ENCODE measurements at regions not wholly inside any gene's neighbourhood (a gene's known extent, or its start where the extent isn't known, plus 50 kb on each side); places are given as distances from the start of the nearest gene placed in this dataset.

DNA sequence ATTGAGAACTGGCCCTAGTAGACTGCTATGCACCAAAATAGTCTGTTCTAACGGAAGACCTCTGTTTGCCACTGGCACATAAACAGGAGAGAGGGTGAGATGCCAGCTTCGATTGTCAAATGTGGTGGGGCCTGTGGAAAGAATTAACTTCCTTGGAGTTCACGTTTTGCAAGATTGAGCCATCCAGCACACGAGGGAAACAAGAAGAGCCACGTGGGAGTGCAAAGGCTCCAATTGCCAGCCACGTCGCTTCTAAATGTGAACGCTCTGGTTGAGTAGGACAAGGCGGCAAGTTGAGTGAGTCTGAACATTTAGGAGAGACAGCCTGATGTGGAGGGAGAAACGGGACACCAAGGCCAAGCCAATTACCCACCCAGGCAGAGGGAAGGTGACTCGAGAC, 409.1 kb downstream of the FGF9 start (continued):
- TF ChIP-seq, protein P1, sequence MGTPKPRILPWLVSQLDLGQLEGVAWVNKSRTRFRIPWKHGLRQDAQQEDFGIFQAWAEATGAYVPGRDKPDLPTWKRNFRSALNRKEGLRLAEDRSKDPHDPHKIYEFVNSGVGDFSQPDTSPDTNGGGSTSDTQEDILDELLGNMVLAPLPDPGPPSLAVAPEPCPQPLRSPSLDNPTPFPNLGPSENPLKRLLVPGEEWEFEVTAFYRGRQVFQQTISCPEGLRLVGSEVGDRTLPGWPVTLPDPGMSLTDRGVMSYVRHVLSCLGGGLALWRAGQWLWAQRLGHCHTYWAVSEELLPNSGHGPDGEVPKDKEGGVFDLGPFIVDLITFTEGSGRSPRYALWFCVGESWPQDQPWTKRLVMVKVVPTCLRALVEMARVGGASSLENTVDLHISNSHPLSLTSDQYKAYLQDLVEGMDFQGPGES (IDR thresholded peaks at IDR 0.05; ENCODE audit: low read depth, low read length), result no peak
- no peak for TF ChIP-seq ZBTB33 (IDR thresholded peaks at IDR 0.05; ENCODE audit: borderline replicate concordance, low read depth)
- no peak for TF ChIP-seq NRF1 (IDR thresholded peaks at IDR 0.05; ENCODE audit: low read depth, low read length)
- TF ChIP-seq MXI1 (IDR thresholded peaks at IDR 0.05; ENCODE audit: low read depth, low read length), result no peak

DNA sequence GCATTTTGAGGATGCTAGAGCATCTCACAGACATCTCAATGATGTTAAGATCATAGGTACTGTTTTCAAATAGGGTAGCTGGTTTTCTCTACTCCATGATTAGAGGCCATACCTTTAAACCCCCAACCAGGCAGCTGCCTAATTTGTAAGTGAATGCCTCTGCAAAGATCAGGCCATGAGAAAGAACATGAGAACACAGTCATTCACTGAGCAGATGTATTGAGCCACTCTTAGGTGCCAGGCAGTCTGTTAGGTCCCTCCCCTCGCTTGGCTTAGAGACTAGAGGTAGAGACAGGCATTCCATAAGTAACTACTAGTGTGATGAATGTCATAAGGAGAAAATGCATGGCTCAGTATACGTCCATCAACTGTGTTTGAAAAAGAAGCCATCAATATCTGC, 410.0 kb downstream of the FGF9 start:
- 3% methylated on average over 2 of the region's 2 CpGs for WGBS (ENCODE audit: low lambda C conversion rate)

More for the DNA sequence above, 410.0 kb downstream of the FGF9 start:
- Histone ChIP-seq H3K4me2 (no peak overlapping the region), H3K4me3 (ENCODE audit: low read depth in 2 of 2, low read length in 1 of 2) (no peak overlapping the region), H3K4me1 (ENCODE audit: control insufficient read depth in 1 of 2, insufficient read depth in 2 of 2, low read depth in 1 of 2, low read length in 1 of 2) (no peaks in the 10 kb centered on the region), H3K79me2 (ENCODE audit: insufficient read depth) (no peaks in the 10 kb centered on the region), H3K27ac (ENCODE audit: low read depth in 2 of 2, low read length in 1 of 2) (no peak overlapping the region), H4K20me1 (ENCODE audit: insufficient read depth) (no peaks in the 10 kb centered on the region), H3K9ac (no peak overlapping the region), H3K27me3 (ENCODE audit: insufficient read depth) (no peaks in the 10 kb centered on the region), H2AFZ (ENCODE audit: low read depth) (no peak overlapping the region), H3K36me3 (replicated peaks in 1 of 2; ENCODE audit: control insufficient read depth in 1 of 2, insufficient read depth in 2 of 2, low read length in 1 of 2) (no peaks in the 10 kb centered on the region), H3K9me2 (no peaks in the 10 kb centered on the region), H3F3A (replicated peaks; ENCODE audit: insufficient read depth) (no peaks in the 10 kb centered on the region), H3K9me3 (no peaks in the 10 kb centered on the region)
- DNase-seq, result no peak
- TF ChIP-seq, protein P2, sequence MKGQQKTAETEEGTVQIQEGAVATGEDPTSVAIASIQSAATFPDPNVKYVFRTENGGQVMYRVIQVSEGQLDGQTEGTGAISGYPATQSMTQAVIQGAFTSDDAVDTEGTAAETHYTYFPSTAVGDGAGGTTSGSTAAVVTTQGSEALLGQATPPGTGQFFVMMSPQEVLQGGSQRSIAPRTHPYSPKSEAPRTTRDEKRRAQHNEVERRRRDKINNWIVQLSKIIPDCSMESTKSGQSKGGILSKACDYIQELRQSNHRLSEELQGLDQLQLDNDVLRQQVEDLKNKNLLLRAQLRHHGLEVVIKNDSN (IDR thresholded peaks at IDR 0.05; ENCODE audit: borderline replicate concordance, low read depth), result no peak
- no peak for TF ChIP-seq ELF1 (IDR thresholded peaks at IDR 0.05)
- TF ChIP-seq MXI1 (IDR thresholded peaks at IDR 0.05; ENCODE audit: low read depth, low read length), result no peak
- TF ChIP-seq RFX5 (IDR thresholded peaks at IDR 0.05; ENCODE audit: low read length), result no peak
- no peak for TF ChIP-seq RCOR1 (IDR thresholded peaks at IDR 0.05; ENCODE audit: low read length)
- TF ChIP-seq TAF1 (IDR thresholded peaks at IDR 0.05; ENCODE audit: borderline replicate concordance, low read depth, low read length), result no peak
- TF ChIP-seq CHD2 (IDR thresholded peaks at IDR 0.05; ENCODE audit: low read length, partially characterized antibody), result no peak
- TF ChIP-seq NRF1 (IDR thresholded peaks at IDR 0.05; ENCODE audit: low read depth, low read length), result no peak
- TF ChIP-seq TCF12 (IDR thresholded peaks at IDR 0.05), result no peak
- TF ChIP-seq SIN3A (IDR thresholded peaks at IDR 0.05; ENCODE audit: borderline replicate concordance, low read depth, low read length), result no peak
- TF ChIP-seq RXRA (IDR thresholded peaks at IDR 0.05; ENCODE audit: borderline replicate concordance, low read depth), result no peak
- no peak for TF ChIP-seq PBX3 (IDR thresholded peaks at IDR 0.05)
- no peak for TF ChIP-seq FOXM1 (IDR thresholded peaks at IDR 0.05; ENCODE audit: low read depth)
- TF ChIP-seq MEF2A (IDR thresholded peaks at IDR 0.05; ENCODE audit: borderline replicate concordance, low read depth), result no peak
- CTCF ChIA-PET, result no interaction called here
- POLR2A ChIA-PET, result no interaction called here

Measured in SK-N-SH (cell line).